Neural cell (in vitro differentiated cells): ENCODE measurements at regions not wholly inside any gene's neighbourhood (a gene's known extent, or its start where the extent isn't known, plus 50 kb on each side); places are given as distances from the start of the nearest gene placed in this dataset.

ENCODE experiments used
- H2AFZ ChIP-seq: fragments of 200-600, 300-800 bp; sonication (generic), shearing (Covaris generic); 2 replicates; pipeline ENCODE4 v1.6.0; 2014; ENCODE audit warnings: low read depth, mild to moderate bottlenecking, antibody characterized with exemption, low read length, moderate library complexity
- H3F3A ChIP-seq: fragments of 200-600 bp; shearing (Covaris generic); 2 replicates; pipeline ENCODE4 v1.6.1; 2016; ENCODE audit warnings: mild to moderate bottlenecking, moderate library complexity, mixed read lengths, antibody characterized with exemption, low read length; ENCODE audit not compliant: insufficient read depth, poor library complexity, severe bottlenecking
- H3K27ac ChIP-seq: fragments of 200-600, 300-800 bp; sonication (generic), shearing (Covaris generic); 2 replicates; pipeline ENCODE4 v1.5.1; 2014; ENCODE audit warnings: mild to moderate bottlenecking, low read length, moderate library complexity
- H3K27me3 ChIP-seq: fragments of 300-800, 200-600 bp; sonication (generic), shearing (Covaris generic); 2 replicates; pipeline ENCODE4 v1.6.0; 2014; ENCODE audit warnings: mild to moderate bottlenecking, low read depth, low read length, moderate library complexity; ENCODE audit not compliant: insufficient read depth
- H3K36me3 ChIP-seq: fragments of 300-800, 200-600 bp; sonication (generic), shearing (Covaris generic); 2 replicates; pipeline ENCODE4 v1.5.1; 2014; ENCODE audit warnings: mild to moderate bottlenecking, antibody characterized with exemption, low read length, moderate library complexity; ENCODE audit not compliant: insufficient read depth
- H3K4me2 ChIP-seq: fragments of 300-800, 200-600 bp; sonication (generic), shearing (Covaris generic); 2 replicates; pipeline ENCODE4 v1.6.0; 2014; ENCODE audit warnings: mild to moderate bottlenecking, low read length
- H3K4me3 ChIP-seq: fragments of 300-800, 200-600 bp; sonication (generic), shearing (Covaris generic); 2 replicates; pipeline ENCODE4 v1.5.1; 2014; ENCODE audit warnings: mild to moderate bottlenecking, low read length, moderate library complexity
- H3K79me2 ChIP-seq: fragments of 200-600 bp; shearing (Covaris generic); replicated peaks from 2 replicates; pipeline ENCODE4 v1.6.0; 2014; ENCODE audit warnings: mild to moderate bottlenecking, low read length, moderate library complexity; ENCODE audit not compliant: insufficient read depth
- H3K9ac ChIP-seq: fragments of 300-800, 200-600 bp; sonication (generic), shearing (Covaris generic); 2 replicates; pipeline ENCODE4 v1.6.1; 2016; ENCODE audit warnings: mild to moderate bottlenecking, low read length, mixed read lengths
- H3K9me2 ChIP-seq: fragments of 200-600 bp; shearing (Covaris generic); 2 replicates; pipeline ENCODE4 v1.6.1; 2016; ENCODE audit warnings: mild to moderate bottlenecking, low read length, mixed read lengths; ENCODE audit not compliant: insufficient read depth
- H3K9me3 ChIP-seq: fragments of 200-600, 300-800 bp; sonication (generic), shearing (Covaris generic); 2 replicates; pipeline ENCODE4 v1.6.1; 2016; ENCODE audit warnings: mild to moderate bottlenecking, mixed run types, low read length, moderate library complexity, mixed read lengths
- H4K20me1 ChIP-seq: fragments of 200-600 bp; shearing (Covaris generic); 2 replicates; pipeline ENCODE4 v1.6.1; 2016; ENCODE audit warnings: mild to moderate bottlenecking, mixed run types; ENCODE audit not compliant: insufficient read depth
- EP300 ChIP-seq: fragments of 450-650 bp; conservative IDR thresholded peaks from 2 replicates; pipeline ENCODE4 v1.6.1; 2014; ENCODE audit warnings: antibody characterized with exemption, mild to moderate bottlenecking, moderate library complexity; ENCODE audit not compliant: poor library complexity, severe bottlenecking
- EZH2 ChIP-seq: fragments of 200-600, 300-800 bp; shearing (Covaris generic), sonication (generic); IDR thresholded peaks from 2 replicates; pipeline ENCODE4 v1.6.1; 2014; ENCODE audit warnings: antibody characterized with exemption, low read length, borderline replicate concordance, mild to moderate bottlenecking; ENCODE audit not compliant: insufficient read depth, poor library complexity, severe bottlenecking
- MXI1 ChIP-seq: fragments of 450-650 bp; conservative IDR thresholded peaks from 2 replicates; pipeline ENCODE4 v1.6.1; 2014; ENCODE audit warnings: antibody characterized with exemption, mild to moderate bottlenecking; ENCODE audit not compliant: poor library complexity, severe bottlenecking
- POLR2AphosphoS5 ChIP-seq: IDR thresholded peaks from 2 replicates; pipeline ENCODE4 v1.6.1; 2012
- RAD21 ChIP-seq: fragments of 450-650 bp; conservative IDR thresholded peaks from 2 replicates; pipeline ENCODE4 v1.6.1; 2014; ENCODE audit warnings: antibody characterized with exemption, mild to moderate bottlenecking, moderate library complexity
- SMC3 ChIP-seq: fragments of 450-650 bp; conservative IDR thresholded peaks from 2 replicates; pipeline ENCODE4 v1.6.1; 2014; ENCODE audit warnings: antibody characterized with exemption, mild to moderate bottlenecking, moderate library complexity; ENCODE audit not compliant: poor library complexity
- TAF1 ChIP-seq: IDR thresholded peaks from 2 replicates; pipeline ENCODE4 v1.6.1; 2012; ENCODE audit warnings: low read depth
- TF ChIP-seq, protein P1 (sequence below): IDR thresholded peaks from 2 replicates; pipeline ENCODE4 v1.6.1; 2012; ENCODE audit warnings: borderline replicate concordance
- TF ChIP-seq, protein P2 (sequence below): fragments of 450-650 bp; IDR thresholded peaks from 2 replicates; pipeline ENCODE4 v1.5.1; 2014; ENCODE audit warnings: antibody characterized with exemption, mild to moderate bottlenecking, moderate library complexity; ENCODE audit not compliant: poor library complexity, severe bottlenecking

DNA sequence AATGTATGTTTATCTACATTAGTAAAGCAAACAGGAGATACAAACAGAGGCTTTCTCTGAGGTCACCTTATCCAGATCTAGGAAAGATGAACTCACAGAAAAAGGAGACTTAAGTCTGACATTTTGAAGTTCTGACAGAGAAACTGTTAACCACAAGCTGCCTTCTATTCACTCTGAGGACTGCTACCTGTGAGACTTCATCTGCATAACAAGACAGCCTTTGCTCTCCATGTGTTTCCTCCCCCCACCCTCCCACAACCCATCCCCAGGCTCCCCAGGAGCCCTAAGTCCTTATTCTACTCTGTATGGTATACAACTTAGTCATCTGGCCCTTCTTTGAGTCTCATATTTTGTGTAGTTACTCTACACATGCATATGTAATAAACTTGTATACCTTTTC, 699.0 kb downstream of the FGF9 start:
- Histone ChIP-seq H2AFZ (no peak overlapping the region), H3K9ac (no peak overlapping the region), H3K79me2 (no peaks in the 10 kb centered on the region), H3K4me2 (no peak overlapping the region), H4K20me1 (no peaks in the 10 kb centered on the region), H3K9me2 (no peaks in the 10 kb centered on the region), H3K9me3 (no peaks in the 10 kb centered on the region), H3K4me3 (no peak overlapping the region), H3K27me3 (no peaks in the 10 kb centered on the region), H3K36me3 (no peaks in the 10 kb centered on the region), H3K27ac (no peak overlapping the region), H3F3A (no peaks in the 10 kb centered on the region)
- TF ChIP-seq, protein P1, sequence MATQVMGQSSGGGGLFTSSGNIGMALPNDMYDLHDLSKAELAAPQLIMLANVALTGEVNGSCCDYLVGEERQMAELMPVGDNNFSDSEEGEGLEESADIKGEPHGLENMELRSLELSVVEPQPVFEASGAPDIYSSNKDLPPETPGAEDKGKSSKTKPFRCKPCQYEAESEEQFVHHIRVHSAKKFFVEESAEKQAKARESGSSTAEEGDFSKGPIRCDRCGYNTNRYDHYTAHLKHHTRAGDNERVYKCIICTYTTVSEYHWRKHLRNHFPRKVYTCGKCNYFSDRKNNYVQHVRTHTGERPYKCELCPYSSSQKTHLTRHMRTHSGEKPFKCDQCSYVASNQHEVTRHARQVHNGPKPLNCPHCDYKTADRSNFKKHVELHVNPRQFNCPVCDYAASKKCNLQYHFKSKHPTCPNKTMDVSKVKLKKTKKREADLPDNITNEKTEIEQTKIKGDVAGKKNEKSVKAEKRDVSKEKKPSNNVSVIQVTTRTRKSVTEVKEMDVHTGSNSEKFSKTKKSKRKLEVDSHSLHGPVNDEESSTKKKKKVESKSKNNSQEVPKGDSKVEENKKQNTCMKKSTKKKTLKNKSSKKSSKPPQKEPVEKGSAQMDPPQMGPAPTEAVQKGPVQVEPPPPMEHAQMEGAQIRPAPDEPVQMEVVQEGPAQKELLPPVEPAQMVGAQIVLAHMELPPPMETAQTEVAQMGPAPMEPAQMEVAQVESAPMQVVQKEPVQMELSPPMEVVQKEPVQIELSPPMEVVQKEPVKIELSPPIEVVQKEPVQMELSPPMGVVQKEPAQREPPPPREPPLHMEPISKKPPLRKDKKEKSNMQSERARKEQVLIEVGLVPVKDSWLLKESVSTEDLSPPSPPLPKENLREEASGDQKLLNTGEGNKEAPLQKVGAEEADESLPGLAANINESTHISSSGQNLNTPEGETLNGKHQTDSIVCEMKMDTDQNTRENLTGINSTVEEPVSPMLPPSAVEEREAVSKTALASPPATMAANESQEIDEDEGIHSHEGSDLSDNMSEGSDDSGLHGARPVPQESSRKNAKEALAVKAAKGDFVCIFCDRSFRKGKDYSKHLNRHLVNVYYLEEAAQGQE = no peak
- TF ChIP-seq TAF1 = no peak
- TF ChIP-seq, protein P2, sequence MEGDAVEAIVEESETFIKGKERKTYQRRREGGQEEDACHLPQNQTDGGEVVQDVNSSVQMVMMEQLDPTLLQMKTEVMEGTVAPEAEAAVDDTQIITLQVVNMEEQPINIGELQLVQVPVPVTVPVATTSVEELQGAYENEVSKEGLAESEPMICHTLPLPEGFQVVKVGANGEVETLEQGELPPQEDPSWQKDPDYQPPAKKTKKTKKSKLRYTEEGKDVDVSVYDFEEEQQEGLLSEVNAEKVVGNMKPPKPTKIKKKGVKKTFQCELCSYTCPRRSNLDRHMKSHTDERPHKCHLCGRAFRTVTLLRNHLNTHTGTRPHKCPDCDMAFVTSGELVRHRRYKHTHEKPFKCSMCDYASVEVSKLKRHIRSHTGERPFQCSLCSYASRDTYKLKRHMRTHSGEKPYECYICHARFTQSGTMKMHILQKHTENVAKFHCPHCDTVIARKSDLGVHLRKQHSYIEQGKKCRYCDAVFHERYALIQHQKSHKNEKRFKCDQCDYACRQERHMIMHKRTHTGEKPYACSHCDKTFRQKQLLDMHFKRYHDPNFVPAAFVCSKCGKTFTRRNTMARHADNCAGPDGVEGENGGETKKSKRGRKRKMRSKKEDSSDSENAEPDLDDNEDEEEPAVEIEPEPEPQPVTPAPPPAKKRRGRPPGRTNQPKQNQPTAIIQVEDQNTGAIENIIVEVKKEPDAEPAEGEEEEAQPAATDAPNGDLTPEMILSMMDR = no peak
- no peak for TF ChIP-seq POLR2AphosphoS5
- TF ChIP-seq MXI1 = no peak
- TF ChIP-seq EP300 = no peak
- TF ChIP-seq SMC3 = no peak
- TF ChIP-seq RAD21 = no peak
- TF ChIP-seq EZH2 = no peak

DNA sequence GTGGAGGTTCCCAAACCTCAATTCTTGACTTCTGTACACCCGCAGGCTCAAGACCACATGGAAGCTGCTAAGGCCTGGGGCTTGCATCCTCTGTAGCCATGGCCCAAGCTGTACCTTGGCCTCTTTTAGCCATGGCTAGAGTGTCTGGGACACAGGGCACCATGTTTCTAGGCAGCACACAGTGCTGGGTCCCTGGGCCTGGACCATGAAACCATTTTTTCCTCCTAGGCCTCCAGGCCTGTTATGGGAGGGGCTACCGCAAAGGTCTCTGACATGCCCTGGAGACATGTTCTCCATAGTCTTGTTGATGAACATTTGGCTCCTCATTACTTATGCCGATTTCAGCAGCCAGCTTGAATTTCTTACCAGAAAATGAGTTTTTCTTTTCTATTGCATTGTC, 701.4 kb downstream of the FGF9 start:
- no peak overlapping the region for H2AFZ ChIP-seq
- no peaks in the 10 kb centered on the region for H3K27me3 ChIP-seq
- no peak overlapping the region for H3K4me2 ChIP-seq
- no peaks in the 10 kb centered on the region for H3K9me2 ChIP-seq
- no peaks in the 10 kb centered on the region for H3K36me3 ChIP-seq
- H3K27ac ChIP-seq = no peak overlapping the region
- TF ChIP-seq RAD21 = no peak
- no peak for TF ChIP-seq EP300
- TF ChIP-seq, protein P1 = no peak
- TF ChIP-seq TAF1 = no peak
- TF ChIP-seq, protein P2 = no peak
- no peak for TF ChIP-seq MXI1
- no peak for TF ChIP-seq POLR2AphosphoS5
- no peak for TF ChIP-seq SMC3
- no peak for TF ChIP-seq EZH2
- H3F3A ChIP-seq = no peaks in the 10 kb centered on the region
- no peaks in the 10 kb centered on the region for H3K9me3 ChIP-seq
- H3K9ac ChIP-seq = no peak overlapping the region
- H4K20me1 ChIP-seq = no peaks in the 10 kb centered on the region
- H3K79me2 ChIP-seq = no peaks in the 10 kb centered on the region
- no peak overlapping the region for H3K4me3 ChIP-seq
